ENCODE measurements at regions not wholly inside any gene's neighbourhood (a gene's known extent, or its start where the extent isn't known, plus 50 kb on each side); places are given as distances from the start of the nearest gene placed in this dataset.

- no peak for DNase-seq (ENCODE audit: low spot score)
- TF ChIP-seq, protein P1, sequence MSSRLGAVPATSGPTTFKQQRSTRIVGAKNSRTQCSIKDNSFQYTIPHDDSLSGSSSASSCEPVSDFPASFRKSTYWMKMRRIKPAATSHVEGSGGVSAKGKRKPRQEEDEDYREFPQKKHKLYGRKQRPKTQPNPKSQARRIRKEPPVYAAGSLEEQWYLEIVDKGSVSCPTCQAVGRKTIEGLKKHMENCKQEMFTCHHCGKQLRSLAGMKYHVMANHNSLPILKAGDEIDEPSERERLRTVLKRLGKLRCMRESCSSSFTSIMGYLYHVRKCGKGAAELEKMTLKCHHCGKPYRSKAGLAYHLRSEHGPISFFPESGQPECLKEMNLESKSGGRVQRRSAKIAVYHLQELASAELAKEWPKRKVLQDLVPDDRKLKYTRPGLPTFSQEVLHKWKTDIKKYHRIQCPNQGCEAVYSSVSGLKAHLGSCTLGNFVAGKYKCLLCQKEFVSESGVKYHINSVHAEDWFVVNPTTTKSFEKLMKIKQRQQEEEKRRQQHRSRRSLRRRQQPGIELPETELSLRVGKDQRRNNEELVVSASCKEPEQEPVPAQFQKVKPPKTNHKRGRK (CRISPR knock-in tag; IDR thresholded peaks at IDR 0.05; ENCODE audit: borderline replicate concordance): no peak
- TF ChIP-seq SMAD4 (CRISPR knock-in tag; IDR thresholded peaks at IDR 0.05) (no peak), NFE2L1 (CRISPR knock-in tag; IDR thresholded peaks at IDR 0.05) (no peak), GTF2I (CRISPR knock-in tag; conservative IDR thresholded peaks at IDR 0.05) (no peak), ZNF671 (CRISPR knock-in tag; IDR thresholded peaks at IDR 0.05) (no peak), NR1H2 (CRISPR knock-in tag; IDR thresholded peaks at IDR 0.05) (no peak), FOXJ3 (CRISPR knock-in tag; IDR thresholded peaks at IDR 0.05; ENCODE audit: borderline replicate concordance) (no peak), ZBTB21 (CRISPR knock-in tag; IDR thresholded peaks at IDR 0.05; ENCODE audit: borderline replicate concordance) (no peak), NR2C2 (CRISPR knock-in tag; IDR thresholded peaks at IDR 0.05) (no peak), ATF3 (CRISPR knock-in tag; conservative IDR thresholded peaks at IDR 0.05) (no peak)
- TF ChIP-seq, protein P2, sequence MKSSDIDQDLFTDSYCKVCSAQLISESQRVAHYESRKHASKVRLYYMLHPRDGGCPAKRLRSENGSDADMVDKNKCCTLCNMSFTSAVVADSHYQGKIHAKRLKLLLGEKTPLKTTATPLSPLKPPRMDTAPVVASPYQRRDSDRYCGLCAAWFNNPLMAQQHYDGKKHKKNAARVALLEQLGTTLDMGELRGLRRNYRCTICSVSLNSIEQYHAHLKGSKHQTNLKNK (CRISPR knock-in tag; IDR thresholded peaks at IDR 0.05): no peak
- TF ChIP-seq, protein P3, sequence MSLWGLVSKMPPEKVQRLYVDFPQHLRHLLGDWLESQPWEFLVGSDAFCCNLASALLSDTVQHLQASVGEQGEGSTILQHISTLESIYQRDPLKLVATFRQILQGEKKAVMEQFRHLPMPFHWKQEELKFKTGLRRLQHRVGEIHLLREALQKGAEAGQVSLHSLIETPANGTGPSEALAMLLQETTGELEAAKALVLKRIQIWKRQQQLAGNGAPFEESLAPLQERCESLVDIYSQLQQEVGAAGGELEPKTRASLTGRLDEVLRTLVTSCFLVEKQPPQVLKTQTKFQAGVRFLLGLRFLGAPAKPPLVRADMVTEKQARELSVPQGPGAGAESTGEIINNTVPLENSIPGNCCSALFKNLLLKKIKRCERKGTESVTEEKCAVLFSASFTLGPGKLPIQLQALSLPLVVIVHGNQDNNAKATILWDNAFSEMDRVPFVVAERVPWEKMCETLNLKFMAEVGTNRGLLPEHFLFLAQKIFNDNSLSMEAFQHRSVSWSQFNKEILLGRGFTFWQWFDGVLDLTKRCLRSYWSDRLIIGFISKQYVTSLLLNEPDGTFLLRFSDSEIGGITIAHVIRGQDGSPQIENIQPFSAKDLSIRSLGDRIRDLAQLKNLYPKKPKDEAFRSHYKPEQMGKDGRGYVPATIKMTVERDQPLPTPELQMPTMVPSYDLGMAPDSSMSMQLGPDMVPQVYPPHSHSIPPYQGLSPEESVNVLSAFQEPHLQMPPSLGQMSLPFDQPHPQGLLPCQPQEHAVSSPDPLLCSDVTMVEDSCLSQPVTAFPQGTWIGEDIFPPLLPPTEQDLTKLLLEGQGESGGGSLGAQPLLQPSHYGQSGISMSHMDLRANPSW (CRISPR knock-in tag; conservative IDR thresholded peaks at IDR 0.05; ENCODE audit: low read depth): no peak
- TF ChIP-seq, protein P4, sequence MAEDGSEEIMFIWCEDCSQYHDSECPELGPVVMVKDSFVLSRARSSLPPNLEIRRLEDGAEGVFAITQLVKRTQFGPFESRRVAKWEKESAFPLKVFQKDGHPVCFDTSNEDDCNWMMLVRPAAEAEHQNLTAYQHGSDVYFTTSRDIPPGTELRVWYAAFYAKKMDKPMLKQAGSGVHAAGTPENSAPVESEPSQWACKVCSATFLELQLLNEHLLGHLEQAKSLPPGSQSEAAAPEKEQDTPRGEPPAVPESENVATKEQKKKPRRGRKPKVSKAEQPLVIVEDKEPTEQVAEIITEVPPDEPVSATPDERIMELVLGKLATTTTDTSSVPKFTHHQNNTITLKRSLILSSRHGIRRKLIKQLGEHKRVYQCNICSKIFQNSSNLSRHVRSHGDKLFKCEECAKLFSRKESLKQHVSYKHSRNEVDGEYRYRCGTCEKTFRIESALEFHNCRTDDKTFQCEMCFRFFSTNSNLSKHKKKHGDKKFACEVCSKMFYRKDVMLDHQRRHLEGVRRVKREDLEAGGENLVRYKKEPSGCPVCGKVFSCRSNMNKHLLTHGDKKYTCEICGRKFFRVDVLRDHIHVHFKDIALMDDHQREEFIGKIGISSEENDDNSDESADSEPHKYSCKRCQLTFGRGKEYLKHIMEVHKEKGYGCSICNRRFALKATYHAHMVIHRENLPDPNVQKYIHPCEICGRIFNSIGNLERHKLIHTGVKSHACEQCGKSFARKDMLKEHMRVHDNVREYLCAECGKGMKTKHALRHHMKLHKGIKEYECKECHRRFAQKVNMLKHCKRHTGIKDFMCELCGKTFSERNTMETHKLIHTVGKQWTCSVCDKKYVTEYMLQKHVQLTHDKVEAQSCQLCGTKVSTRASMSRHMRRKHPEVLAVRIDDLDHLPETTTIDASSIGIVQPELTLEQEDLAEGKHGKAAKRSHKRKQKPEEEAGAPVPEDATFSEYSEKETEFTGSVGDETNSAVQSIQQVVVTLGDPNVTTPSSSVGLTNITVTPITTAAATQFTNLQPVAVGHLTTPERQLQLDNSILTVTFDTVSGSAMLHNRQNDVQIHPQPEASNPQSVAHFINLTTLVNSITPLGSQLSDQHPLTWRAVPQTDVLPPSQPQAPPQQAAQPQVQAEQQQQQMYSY (CRISPR knock-in tag; IDR thresholded peaks at IDR 0.05): no peak
- ChIA-PET CTCF (no interaction called here), POLR2A (no interaction called here)
- no peaks in the 10 kb centered on the region for H3K36me3 Mint-ChIP-seq
- ATAC-seq: no peak
- H3K27me3 Mint-ChIP-seq (ENCODE audit: low read depth): no peaks in the 10 kb centered on the region
- H3K9me3 Mint-ChIP-seq: no peaks in the 10 kb centered on the region
- no peak overlapping the region for H3K27ac Mint-ChIP-seq
- H3K4me1 Mint-ChIP-seq: no peaks in the 10 kb centered on the region
- no peak overlapping the region for H3K4me3 Mint-ChIP-seq
These were observed 1067.7 kb downstream of the PCDH9 start for GRCh38 chr13:66162470-66162869.

DNA sequence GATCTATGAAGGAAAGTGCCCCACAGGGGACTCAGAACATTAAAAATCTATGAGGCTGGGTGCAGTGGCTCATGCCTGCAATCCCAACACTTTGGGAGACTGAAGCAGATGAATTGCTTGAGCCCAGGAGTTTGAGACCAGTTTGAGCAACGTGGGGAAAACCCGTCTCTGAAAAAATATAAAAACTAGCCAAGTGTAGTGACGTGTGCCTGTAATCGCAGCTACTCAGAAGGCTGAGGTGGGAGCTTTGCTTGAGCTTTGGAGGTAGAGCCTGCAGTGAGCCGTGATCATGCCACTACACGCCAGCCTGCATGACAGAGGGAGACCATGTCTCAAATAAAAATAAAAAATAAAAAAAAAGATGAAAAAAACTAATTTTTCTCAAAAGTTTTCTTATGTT is 1070.6 kb downstream of the PCDH9 start:
- Mint-ChIP-seq H3K27ac (no peak overlapping the region), H3K4me1 (no peaks in the 10 kb centered on the region), H3K9me3 (no peaks in the 10 kb centered on the region), H3K36me3 (no peaks in the 10 kb centered on the region), H3K27me3 (ENCODE audit: low read depth) (no peaks in the 10 kb centered on the region), H3K4me3 (no peak overlapping the region)
- DNase-seq (ENCODE audit: low spot score) (no peak), ATAC-seq (no peak)
- ChIA-PET POLR2A (no interaction called here), CTCF (no interaction called here)
- TF ChIP-seq SMAD4 (CRISPR knock-in tag; IDR thresholded peaks at IDR 0.05): no peak
- TF ChIP-seq ZNF232 (CRISPR knock-in tag; IDR thresholded peaks at IDR 0.05): no peak
- no peak for TF ChIP-seq ZNF532 (CRISPR knock-in tag; IDR thresholded peaks at IDR 0.05; ENCODE audit: borderline replicate concordance)
- TF ChIP-seq HMGA2 (CRISPR knock-in tag; IDR thresholded peaks at IDR 0.05): no peak
